Activated gamma-delta T cell treated with anti-CD3 and anti-CD28 coated beads, Interleukin-2, amount 50 U/mL, for 16 hours (primary cell): ENCODE measurements at regions not wholly inside any gene's neighbourhood (a gene's known extent, or its start where the extent isn't known, plus 50 kb on each side); places are given as distances from the start of the nearest gene placed in this dataset.
"Not testable (repeated sequence)": the region's sequence is repeated elsewhere in the genome, so short reads cannot be mapped to it uniquely, and the experiment has no call there.

Experiments used
- DNase-seq: peaks from one replicate; pipeline ENCODE4 v3.0.0-alpha.2; 2020; ENCODE audit warnings: low read depth

DNA sequence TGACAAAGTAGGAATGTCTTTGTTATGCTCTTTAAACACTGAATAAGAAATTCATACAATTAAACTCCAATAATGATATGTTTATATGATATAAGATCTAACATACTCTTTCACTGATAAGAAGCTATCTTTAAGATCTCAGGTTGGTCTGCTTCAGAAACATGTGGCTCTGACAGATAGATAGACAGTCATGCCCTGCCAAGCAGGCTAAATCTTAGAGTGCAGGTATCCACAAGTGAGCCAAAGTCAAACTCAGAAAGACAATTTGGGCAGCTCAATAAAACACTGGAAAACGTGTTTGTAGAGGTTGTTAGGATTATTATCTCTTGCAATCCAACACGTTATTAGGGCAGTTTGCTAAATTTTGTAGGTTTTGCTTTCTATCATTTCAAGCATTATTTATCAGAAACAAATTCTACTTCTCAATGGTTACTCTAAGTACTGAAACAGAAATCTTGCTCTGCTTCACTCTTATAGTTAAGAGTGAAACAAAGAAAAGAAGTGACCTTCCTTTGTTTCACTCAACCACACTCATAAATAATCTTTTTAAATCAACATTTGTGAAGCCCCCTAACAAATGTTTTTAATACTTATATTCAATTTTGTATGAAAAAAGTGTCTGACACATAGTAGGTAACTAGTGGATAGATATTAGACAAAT lies 1255.6 kb downstream of the DIAPH3 start:
- no peak for DNase-seq

DNA sequence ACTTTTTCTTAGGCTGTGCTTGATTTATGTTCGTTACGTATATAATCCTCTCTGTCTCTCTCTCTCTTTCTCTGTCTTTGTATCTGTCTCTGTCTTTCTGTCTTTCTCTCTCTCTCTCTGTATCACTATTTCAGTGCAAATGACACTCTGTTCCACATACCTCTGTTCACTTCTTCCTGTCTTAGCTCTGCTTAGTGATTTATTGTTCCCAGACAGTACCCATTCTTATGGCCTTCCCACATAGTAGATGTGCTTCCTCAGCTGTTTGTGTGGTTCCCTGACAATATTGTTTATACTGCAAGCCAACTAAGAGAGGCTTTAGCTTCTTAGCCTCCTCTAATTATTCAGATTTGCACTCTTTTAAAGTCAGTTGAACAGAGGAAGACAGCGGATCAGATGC lies 1244.2 kb downstream of the DIAPH3 start:
- no peak for DNase-seq

DNA sequence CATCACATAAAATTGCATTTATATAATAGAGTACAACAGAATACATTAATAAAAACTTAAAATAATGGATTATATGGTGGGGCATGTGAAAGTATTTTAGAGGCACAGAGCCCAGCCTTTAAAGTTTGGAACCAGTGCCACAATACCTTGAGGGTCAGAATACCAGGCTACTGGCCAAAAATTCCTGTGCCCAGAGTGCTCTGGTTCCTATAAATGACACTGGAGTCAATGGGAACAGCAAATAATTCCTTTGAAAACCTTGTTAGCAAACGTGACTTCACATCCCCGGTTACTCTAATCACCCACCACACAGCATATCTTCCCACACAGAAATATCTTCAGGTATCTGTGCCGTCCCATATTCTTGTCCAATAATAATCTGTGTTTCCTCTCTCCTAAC lies 1242.6 kb downstream of the DIAPH3 start:
- no peak for DNase-seq

DNA sequence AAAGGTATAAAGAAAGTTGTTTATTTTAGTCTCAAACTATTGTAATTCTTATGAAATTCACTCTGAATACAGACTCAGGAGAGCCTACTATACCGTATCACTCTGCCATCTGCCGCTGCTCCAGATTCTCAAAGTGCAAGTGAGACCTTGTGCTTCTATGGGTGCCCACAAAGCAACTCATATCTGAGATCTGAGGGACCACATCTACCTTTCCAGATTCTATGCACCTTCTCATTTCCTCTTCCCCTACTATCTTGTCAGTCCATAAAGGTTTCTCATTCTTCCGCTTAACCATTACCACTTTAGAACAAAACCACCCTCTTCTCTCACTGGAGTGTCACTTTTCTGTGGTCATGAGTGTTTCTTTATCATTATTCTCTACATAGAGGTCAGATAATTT lies 1236.9 kb downstream of the DIAPH3 start:
- no peak for DNase-seq

DNA sequence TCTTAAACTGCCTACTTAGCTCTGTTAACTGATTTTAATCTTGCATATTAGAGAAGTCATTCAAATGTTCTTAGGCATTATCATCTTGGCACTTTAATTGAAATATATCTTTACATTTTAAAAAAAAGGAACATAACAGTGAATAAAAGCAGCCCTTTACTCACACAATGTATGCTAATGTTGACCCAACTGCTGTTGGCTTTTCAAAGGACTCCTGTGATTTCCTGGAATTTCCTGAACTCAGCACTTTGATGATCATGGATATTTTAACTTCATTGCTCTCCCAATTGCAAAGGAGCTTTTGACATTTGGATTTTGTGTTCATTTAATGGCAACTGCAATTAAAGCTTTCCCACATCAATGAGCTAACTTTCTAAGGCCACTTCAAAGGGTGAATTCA lies 1230.3 kb downstream of the DIAPH3 start:
- no peak for DNase-seq

DNA sequence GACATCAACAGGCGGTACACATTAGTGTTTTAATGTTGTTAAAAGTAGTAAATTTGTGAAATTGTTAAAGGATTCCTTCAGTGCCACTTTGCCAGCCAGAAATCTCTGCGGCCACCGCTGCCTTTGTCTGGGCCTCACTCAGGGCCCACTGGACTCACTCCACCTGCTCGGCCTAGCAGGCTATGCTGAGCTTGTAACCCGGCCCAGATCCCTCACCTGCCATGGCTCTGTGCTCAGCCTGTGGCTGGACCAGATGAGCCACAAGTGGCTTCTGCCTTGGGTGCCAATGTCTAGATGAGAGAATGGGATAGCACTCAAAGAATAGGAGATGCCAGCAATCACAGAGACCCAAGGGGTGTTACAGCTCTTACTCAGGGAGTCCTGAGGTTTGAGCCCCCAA lies 1228.0 kb downstream of the DIAPH3 start:
- no peak for DNase-seq

DNA sequence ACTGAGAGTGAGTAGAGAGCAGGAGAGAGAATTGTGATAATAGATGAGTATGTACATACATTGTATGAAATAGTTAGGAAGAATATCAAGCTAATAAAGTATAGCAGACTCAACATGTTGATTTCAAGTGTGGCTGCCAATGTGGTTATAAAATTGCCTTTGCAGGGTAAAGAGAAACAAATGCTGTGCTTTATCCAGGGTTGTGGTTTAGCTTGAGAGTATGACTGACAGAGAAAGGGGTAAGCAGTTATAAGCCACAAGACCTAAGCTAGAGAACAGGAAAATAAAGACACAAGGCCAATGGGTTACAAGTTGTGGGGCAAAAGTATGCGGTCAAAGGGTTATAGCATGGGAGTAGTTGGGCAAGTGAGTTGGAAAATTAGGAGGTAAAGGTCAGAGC lies 1217.5 kb downstream of the DIAPH3 start:
- DNase-seq: no peak

DNA sequence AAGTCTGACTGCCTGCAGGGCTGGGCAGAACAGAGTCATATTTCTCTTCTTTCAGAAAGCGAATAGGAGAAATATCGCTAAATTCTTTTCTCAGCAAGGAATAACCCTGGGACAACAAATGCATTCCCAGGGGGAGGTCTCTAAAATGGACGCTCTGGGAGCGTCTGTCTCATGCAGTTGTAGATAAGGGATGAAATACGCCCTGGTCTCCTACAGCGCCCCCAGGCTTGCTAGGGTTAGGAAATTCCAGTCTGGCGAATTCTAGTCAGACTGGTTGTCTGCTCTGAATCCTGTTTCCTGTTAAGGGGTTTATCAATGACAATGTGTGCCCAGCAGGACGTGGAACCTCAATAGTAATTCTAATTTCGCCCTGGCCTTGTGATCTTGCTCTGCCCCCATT lies 1214.1 kb downstream of the DIAPH3 start:
- DNase-seq: no peak

DNA sequence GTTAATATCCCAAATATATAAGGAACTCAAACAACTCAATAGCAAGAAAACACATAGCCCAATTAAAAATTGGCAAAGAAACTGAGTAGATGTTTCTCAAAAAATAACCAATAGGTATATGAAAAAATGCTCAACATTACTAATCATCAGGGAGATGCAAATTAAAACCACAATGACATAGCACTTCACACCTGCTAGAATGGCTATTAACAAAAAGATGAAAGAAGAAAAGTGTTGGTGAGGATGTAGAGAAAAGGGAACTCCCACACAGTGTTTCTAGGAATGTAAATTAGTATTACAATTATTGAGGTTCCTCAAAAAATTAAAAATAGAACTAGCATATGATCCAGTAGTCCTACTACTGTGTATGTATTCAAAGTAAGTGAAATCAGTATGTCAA lies 1212.8 kb downstream of the DIAPH3 start:
- no peak for DNase-seq

DNA sequence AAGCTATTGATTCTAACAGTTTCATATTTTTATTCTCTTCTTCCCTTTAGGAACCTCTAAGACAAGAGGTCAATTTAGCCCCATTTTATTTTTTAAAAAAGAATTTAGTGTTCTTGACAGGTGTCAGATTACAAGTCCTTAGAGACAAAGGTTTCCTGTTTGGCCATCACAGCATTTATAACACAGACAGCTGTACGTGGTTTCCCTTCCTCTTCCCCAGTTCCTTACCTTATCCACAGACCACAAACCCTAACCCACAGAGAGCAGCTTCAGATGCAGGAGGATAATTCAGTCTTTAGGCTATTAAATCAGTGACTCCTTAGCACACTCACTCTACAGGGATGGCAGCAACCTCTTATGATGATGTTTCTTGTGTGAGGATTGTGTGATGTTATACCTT lies 1210.1 kb downstream of the DIAPH3 start:
- no peak for DNase-seq

DNA sequence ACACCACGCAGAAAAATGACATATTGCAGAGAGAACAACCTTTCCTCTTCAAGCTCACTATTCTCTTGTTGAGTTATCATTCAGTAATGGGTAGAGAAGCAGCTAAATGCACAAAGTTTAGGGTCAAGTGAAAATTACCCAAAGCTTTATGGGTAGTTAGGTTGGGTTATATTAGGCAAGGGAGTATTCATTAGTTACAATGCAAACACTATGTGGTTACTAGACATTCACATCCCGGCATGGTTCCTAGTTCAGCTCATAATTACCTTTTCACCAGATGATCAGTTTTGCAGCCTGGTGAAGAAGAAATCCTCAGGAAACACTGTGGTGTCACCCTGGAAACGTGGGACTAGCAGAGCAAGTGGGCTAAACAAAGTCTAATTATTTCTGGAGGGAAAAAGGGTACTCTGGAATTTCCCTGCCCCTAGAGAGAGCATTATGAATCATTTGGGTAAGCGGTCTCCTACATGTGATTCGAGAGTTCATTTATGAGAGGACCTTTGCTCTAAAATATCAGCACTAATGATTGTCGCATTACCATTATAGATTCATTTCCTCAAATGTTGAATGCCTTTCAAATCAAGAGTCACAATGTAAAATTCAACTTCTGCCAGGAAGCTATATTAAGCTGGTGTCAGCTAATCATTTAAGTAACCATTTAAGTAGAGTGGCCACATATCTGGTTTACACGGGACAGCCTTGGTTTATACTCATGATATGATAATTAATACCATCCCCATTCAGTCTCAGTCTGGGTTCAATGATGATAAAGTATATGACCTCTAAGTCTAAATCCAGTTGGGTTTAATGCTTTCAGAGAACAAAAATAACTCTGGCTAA lies 1208.0 kb downstream of the DIAPH3 start:
- DNase-seq: no peak

DNA sequence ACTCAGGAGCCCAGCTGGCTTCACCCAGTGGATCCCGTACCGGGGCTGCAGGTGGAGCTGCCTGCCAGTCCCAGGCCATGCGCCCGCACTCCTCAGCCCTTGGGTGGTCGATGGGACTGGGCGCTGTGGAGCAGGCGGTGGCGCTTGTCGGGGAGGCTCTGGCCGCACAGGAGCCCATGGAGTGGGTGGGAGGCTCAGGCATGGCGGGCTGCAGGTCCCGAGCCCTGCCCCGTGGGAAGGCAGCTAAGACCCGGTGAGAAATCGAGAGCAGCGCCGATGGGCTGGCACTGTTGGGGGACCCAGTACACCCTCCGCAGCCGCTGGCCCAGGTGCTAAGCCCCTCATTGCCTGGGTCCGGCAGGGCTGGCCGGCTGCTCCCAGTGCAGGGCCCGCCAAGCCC lies 1205.6 kb downstream of the DIAPH3 start:
- not testable (repeated sequence) for DNase-seq

DNA sequence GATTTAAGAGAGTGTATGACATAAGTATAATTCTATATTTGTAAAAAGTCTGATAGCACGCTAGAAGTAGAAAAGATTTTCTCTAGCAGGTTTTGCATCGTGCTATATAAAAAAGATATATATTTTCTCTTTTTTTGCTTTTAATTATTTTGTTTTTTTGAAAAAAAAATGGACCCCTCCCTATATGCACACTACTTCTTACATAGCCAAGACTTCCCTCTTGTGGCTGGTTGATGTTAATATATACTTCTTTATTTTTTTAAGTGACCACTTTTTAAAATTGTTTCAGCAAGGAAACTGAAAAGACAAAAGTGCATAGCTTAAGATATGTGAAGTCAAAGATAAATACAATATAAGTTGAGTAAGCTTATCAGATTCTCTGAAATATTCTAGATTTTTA lies 1202.8 kb downstream of the DIAPH3 start:
- no peak for DNase-seq

DNA sequence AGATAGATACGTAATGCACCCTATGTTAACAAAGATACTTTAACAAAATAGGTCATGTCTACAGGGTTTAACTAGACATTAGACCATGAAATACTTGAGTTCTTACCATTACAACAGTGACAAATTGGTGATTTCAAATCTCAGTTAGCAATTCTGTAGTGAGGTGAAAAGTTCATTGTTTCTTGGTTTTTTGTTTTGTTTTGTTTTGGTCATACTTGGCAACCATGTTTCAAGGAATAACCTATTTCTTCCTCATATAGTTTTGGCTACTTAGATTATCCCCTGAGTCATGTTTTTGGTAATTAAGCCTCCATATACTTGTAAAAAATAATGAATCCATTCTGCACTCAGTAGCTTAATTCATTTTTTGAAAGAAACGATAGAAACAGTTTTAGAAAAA lies 1200.4 kb downstream of the DIAPH3 start:
- no peak for DNase-seq

DNA sequence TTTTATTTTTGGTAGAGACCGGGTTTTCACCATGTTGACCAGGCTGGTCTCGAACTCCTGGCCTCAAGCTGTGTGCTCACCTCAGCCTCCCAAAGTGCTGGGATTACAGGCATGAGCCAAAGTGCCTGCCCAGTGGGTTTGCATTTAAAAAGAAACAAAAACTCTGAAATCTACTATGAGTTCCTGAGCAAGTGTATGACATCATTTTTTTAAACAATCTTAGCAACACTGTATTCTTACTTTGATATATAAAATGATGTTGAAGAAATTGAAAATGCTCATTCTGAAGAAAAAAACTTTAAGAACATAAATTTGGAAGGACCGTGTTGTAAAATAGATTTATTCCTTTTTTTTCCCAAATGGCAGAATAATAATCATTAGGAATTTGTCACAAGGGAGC lies 1199.7 kb downstream of the DIAPH3 start:
- no peak for DNase-seq

DNA sequence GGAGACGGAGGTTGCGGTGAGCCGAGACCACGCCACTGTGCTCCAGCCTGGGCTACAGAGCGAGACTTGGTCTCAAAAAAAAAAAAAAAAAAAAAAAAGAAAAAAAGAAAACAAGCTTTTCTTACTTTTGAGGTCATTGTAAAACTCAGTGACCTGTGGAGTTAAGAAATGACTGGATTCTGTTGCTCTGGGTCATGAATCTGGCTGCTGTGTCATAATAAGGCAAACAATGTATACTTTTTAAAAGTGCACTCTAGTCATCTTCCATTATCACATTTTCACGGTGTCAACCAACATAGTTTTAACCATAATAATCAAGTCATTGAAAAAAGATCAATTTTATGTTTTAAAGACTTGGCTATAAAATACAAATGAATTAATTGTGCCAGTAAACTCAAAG lies 1186.6 kb downstream of the DIAPH3 start:
- DNase-seq: no peak

DNA sequence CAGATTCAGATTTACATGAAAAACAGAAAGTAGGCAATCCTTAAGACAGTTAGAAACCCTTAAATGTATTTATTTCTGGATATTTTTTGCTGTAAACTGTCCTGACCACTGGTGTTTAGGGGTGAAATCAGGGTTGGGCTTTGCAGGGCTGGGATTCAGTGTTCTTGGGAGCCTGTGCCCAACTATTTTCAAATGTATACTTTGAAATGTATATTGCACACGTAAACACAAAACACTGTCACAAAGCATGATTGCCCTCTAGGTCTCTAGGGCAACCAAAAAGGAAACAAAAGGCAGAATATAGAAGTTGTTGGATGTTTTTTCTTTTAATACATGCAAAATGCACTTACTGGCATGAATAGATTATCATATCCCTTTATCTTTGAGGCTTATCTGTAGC lies 1185.4 kb downstream of the DIAPH3 start:
- no peak for DNase-seq

DNA sequence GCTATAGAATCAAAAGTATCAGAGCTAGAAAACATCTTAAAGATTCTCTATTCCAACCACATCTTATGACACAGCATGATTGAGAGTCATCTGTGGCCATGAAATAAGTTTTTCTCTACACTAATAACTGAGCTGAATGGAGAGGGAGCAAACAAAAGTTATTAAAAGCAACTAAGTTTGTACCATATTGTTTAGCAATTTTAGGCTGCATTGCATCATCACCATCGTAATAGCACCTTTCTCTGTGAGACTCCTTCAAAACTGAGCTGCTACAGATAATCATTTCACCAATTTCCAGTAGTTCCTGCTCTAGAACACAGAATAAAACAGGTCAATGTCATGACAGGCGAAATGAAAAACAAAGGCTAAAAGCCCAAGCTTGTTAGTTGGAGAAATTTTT lies 1183.9 kb downstream of the DIAPH3 start:
- DNase-seq: no peak

DNA sequence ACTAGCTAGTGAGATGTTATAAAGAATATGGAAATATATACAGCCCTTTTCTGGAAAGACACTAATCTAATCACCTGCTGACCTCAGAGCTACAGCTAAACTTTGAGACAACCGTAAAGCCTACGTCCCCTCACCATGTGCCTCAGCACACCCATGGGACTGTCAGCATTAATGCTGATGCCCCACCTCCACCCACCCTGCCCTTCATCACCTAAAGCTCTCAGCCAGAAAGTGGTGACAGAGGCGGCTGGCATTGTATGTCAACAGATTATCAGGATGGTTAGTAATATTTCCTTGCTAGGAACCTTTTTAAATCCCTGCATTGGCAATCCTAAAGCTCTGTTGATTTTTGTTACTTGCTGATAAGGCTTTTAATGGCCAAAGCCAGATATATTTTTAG lies 1177.9 kb downstream of the DIAPH3 start:
- DNase-seq: no peak

DNA sequence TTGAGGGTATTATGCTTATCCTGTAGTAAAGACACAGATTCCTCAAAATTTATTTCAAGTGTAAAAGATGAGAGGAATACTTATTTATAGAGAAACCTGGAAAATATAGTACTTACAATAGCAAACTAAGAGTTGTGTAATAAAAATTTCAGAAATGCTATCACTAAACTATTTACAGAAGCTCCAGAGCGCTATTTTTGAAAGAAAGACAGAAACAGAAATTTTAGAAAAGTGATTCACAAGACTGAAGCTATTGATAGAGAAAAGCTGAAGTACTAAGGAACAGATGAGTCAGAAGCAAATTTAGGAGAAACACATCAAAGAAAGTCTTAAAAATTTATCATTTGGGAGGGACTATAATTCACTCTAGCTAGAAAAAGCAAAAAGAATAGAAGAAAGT lies 1174.2 kb downstream of the DIAPH3 start:
- no peak for DNase-seq

DNA sequence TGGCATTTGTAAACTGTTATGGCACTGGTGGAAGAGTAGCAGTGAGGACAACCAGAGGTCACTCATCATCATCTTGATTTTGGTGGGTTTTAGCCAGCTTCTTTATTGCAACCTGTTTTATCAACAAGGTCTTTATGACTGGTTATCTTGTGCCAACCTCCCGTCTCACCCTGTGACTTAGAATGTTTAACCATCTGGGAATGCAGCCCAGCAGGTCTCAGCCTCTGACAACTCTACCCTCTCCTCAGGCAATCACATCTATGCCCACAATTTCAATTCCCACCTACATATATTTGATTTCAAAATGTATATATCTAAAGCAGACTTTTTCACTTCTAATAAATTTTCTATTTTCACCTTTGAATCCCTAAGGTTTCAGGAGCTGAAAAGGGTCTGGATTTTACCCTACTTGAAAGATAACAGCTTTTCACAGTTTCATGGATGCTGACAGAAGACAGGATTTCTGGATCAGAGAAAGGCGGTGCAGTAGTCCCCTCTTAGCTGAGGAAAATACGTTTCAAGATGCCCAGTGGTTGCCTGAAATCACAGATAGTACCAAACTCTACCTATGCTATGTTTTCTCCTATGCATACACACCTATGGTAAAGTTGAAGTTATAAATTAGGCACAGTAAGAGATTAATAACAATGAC lies 1171.8 kb downstream of the DIAPH3 start:
- no peak for DNase-seq

DNA sequence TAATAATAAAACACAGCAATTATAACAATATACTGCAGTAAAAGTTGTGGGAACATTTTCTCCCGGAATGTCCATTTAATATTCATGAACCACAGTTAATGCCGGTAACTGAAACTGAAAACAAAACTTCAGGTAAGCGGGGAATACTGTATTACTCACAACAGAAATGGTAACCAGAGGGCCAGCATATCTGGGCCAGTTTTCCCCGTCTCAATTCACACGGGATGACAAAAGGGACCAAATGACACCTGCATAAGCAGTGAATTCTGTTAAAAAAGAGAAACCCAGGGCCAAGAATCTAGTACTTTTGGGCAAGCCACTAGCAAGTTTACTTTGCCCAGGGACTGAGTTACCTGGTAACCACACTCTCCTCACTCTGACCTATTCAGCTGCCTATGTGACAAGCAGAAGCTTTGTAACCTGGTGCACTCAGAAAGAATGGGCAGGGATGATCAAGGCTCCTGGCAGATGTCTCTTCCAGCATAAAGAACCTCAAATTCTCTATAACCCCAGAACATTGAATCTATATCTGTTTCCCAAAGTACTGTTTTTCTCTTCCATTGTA lies 1171.2 kb downstream of the DIAPH3 start:
- DNase-seq: no peak

DNA sequence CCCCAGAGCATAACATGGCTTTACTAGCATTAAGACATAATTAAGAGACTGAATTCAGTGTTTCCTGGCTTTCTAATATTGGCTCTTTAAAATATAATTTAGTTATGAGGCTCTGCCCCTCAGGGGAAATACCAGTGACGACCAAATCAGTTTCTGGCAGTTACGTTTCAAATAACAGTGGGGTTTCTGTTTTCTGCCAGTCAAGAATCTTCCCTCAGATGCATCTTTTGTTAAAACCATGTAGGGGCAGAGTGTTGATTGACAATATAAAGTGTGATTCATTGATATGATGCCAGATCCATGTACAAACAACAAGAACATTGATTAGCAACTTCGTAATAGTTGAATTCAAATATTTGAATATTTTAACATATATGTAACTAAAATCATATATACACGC lies 1169.7 kb downstream of the DIAPH3 start:
- DNase-seq: no peak
